SK-N-SH treated with all-trans-retinoic acid at 6 μM for 48 hours (cell line): ENCODE measurements at regions not wholly inside any gene's neighbourhood (a gene's known extent, or its start where the extent isn't known, plus 50 kb on each side); places are given as distances from the start of the nearest gene placed in this dataset.

ENCODE experiments used
- ATAC-seq: fragments of 200-7000 bp; cut with Tn5 transposase; 3 replicates; pipeline ENCODE4 v1.9.1; 2020; ENCODE audit warnings: mild to moderate bottlenecking, moderate library complexity
- ARNTL ChIP-seq: fragments of 450-650 bp; formaldehyde crosslinking; IDR thresholded peaks from 2 replicates; pipeline ENCODE4 v1.5.0; 2020; ENCODE audit warnings: low read depth, mild to moderate bottlenecking, moderate library complexity, borderline replicate concordance
- CREB5 ChIP-seq: fragments of 250-450 bp; sonication (Bioruptor Pico); IDR thresholded peaks from 2 replicates; pipeline ENCODE4 v1.5.1; 2020; ENCODE audit warnings: low read depth, mild to moderate bottlenecking, moderate library complexity
- CSDC2 ChIP-seq: fragments of 250-450 bp; sonication (Bioruptor Pico); IDR thresholded peaks from 2 replicates; pipeline ENCODE4 v1.5.0; 2020; ENCODE audit warnings: mild to moderate bottlenecking, moderate library complexity
- CSRNP3 ChIP-seq: fragments of 250-450 bp; sonication (Bioruptor Pico); IDR thresholded peaks from 2 replicates; pipeline ENCODE4 v1.5.1; 2021; ENCODE audit warnings: mild to moderate bottlenecking, moderate library complexity
- ESRRG ChIP-seq: fragments of 250-450 bp; sonication (Bioruptor Pico); IDR thresholded peaks from 2 replicates; pipeline ENCODE4 v1.6.1; 2021; ENCODE audit warnings: mild to moderate bottlenecking
- GLIS3 ChIP-seq: fragments of 250-450 bp; sonication (Bioruptor Pico); IDR thresholded peaks from 2 replicates; pipeline ENCODE4 v1.5.0; 2020; ENCODE audit warnings: mild to moderate bottlenecking, moderate library complexity
- ISL1 ChIP-seq: fragments of 250-450 bp; sonication (Bioruptor Pico); IDR thresholded peaks from 2 replicates; pipeline ENCODE4 v2.1.2; 2022; ENCODE audit warnings: mild to moderate bottlenecking, moderate library complexity
- OSR1 ChIP-seq: fragments of 250-450 bp; sonication (Bioruptor Pico); IDR thresholded peaks from 2 replicates; pipeline ENCODE4 v1.8.0; 2022; ENCODE audit warnings: moderate library complexity, mild to moderate bottlenecking, inconsistent platforms
- PATZ1 ChIP-seq: fragments of 250-450 bp; sonication (Bioruptor Pico); IDR thresholded peaks from 2 replicates; pipeline ENCODE4 v1.8.0; 2020; ENCODE audit warnings: mild to moderate bottlenecking, moderate library complexity, borderline replicate concordance
- PPARA ChIP-seq: fragments of 250-450 bp; sonication (Bioruptor Pico); IDR thresholded peaks from 2 replicates; pipeline ENCODE4 v1.5.0; 2020; ENCODE audit warnings: mild to moderate bottlenecking, borderline replicate concordance
- RARB ChIP-seq: fragments of 250-450 bp; sonication (Bioruptor Pico); IDR thresholded peaks from 2 replicates; pipeline ENCODE4 v1.8.0; 2021; ENCODE audit warnings: mild to moderate bottlenecking, moderate library complexity
- SNAI2 ChIP-seq: fragments of 250-450 bp; sonication (Bioruptor Pico); IDR thresholded peaks from 2 replicates; pipeline ENCODE4 v1.5.0; 2020; ENCODE audit warnings: mild to moderate bottlenecking, moderate library complexity
- TCF4 ChIP-seq: fragments of 250-450 bp; sonication (Bioruptor Pico); IDR thresholded peaks from 2 replicates; pipeline ENCODE4 v1.8.0; 2021; ENCODE audit warnings: mild to moderate bottlenecking, moderate library complexity, borderline replicate concordance
- TOX ChIP-seq: fragments of 250-450 bp; sonication (Bioruptor Pico); IDR thresholded peaks from 2 replicates; pipeline ENCODE4 v1.8.0; 2021; ENCODE audit warnings: mild to moderate bottlenecking, moderate library complexity, borderline replicate concordance
- TSHZ2 ChIP-seq: fragments of 250-450 bp; sonication (Bioruptor Pico); IDR thresholded peaks from 2 replicates; pipeline ENCODE4 v1.5.0; 2020; ENCODE audit warnings: mild to moderate bottlenecking, moderate library complexity
- ZC3H10 ChIP-seq: fragments of 250-450 bp; sonication (Bioruptor Pico); IDR thresholded peaks from 2 replicates; pipeline ENCODE4 v1.5.1; 2021; ENCODE audit warnings: mild to moderate bottlenecking, moderate library complexity
- ZFP3 ChIP-seq: fragments of 250-450 bp; sonication (Bioruptor Pico); IDR thresholded peaks from 2 replicates; pipeline ENCODE4 v1.5.0; 2020; ENCODE audit warnings: mild to moderate bottlenecking, moderate library complexity
- ZFP30 ChIP-seq: fragments of 450-650 bp; formaldehyde crosslinking; IDR thresholded peaks from 2 replicates; pipeline ENCODE4 v1.5.0; 2022; ENCODE audit warnings: mild to moderate bottlenecking, moderate library complexity
- ZNF565 ChIP-seq: fragments of 450-650 bp; formaldehyde crosslinking; conservative IDR thresholded peaks from 2 replicates; pipeline ENCODE4 v1.5.0; 2020; ENCODE audit warnings: low read depth, mild to moderate bottlenecking, moderate library complexity
- ZNF70 ChIP-seq: fragments of 450-650 bp; formaldehyde crosslinking; IDR thresholded peaks from 2 replicates; pipeline ENCODE4 v1.5.0; 2020; ENCODE audit warnings: mild to moderate bottlenecking, moderate library complexity
- ZNF8 ChIP-seq: fragments of 450-650 bp; formaldehyde crosslinking; IDR thresholded peaks from 2 replicates; pipeline ENCODE4 v1.5.0; 2020; ENCODE audit warnings: mild to moderate bottlenecking, moderate library complexity

- TF ChIP-seq ZNF70 (CRISPR knock-in tag) (no peak), TOX (CRISPR knock-in tag) (no peak), SNAI2 (no peak), ZFP30 (CRISPR knock-in tag) (no peak), PATZ1 (no peak), RARB (CRISPR knock-in tag) (no peak), TCF4 (no peak), ZNF8 (CRISPR knock-in tag) (no peak), CSRNP3 (CRISPR knock-in tag) (no peak), TSHZ2 (no peak), ESRRG (CRISPR knock-in tag) (no peak), ISL1 (no peak), ZFP3 (no peak), ARNTL (CRISPR knock-in tag) (no peak), ZC3H10 (CRISPR knock-in tag) (no peak), CREB5 (CRISPR knock-in tag) (no peak)
- ATAC-seq, result no peak
Observed at GRCh38 chr9:90251316-90251715, 391.3 kb downstream of the DIRAS2 start.

- TF ChIP-seq TCF4, result no peak
- TF ChIP-seq PPARA (CRISPR knock-in tag), result no peak
- TF ChIP-seq PATZ1, result no peak
- TF ChIP-seq, all 23 proteins: peak for 0
- ATAC-seq, result no peak
Observed at GRCh38 chr9:90256345-90256744, 386.3 kb downstream of the DIRAS2 start.

- no peak for ATAC-seq
- TF ChIP-seq GLIS3 (CRISPR knock-in tag) (no peak), ZNF70 (CRISPR knock-in tag) (no peak), PATZ1 (no peak), OSR1 (CRISPR knock-in tag) (no peak), SNAI2 (no peak), TOX (CRISPR knock-in tag) (no peak), ISL1 (no peak), RARB (CRISPR knock-in tag) (no peak), CSDC2 (CRISPR knock-in tag) (no peak), ZFP3 (no peak), ZNF8 (CRISPR knock-in tag) (no peak), TSHZ2 (no peak), TCF4 (no peak), ZFP30 (CRISPR knock-in tag) (no peak), ZNF565 (CRISPR knock-in tag) (no peak)
Observed at GRCh38 chr9:90259311-90260246, 383.0 kb downstream of the DIRAS2 start.
